ENCODE measurements at regions not wholly inside any gene's neighbourhood (a gene's known extent, or its start where the extent isn't known, plus 50 kb on each side); places are given as distances from the start of the nearest gene placed in this dataset.

- no peak for FAIRE-seq
- H3K79me2 ChIP-seq (ENCODE audit: control insufficient read depth, insufficient read depth, low read length): no peaks in the 10 kb centered on the region
- no peak overlapping the region for H3K4me3 ChIP-seq (ENCODE audit: control insufficient read depth in 2 of 3, extremely low read depth in 1 of 3, insufficient read depth in 2 of 3, low read depth in 1 of 3, low read length in 3 of 3)
- H3K36me3 ChIP-seq (ENCODE audit: control insufficient read depth in 2 of 2, extremely low read depth in 1 of 2, insufficient read depth in 2 of 2, low read length in 2 of 2): no peaks in the 10 kb centered on the region
- no peaks in the 10 kb centered on the region for H3K4me1 ChIP-seq (ENCODE audit: control insufficient read depth, extremely low read depth, insufficient read depth, low read length)
- H3K27ac ChIP-seq (ENCODE audit: control insufficient read depth, insufficient read depth, low read length): no peak overlapping the region
- H3K9me3 ChIP-seq (ENCODE audit: control insufficient read depth, low read depth, low read length): no peaks in the 10 kb centered on the region
- H3K9me1 ChIP-seq (ENCODE audit: control insufficient read depth, extremely low read depth, insufficient read depth, low read length): no peaks in the 10 kb centered on the region
- TF ChIP-seq CTCF (optimal IDR thresholded peaks at IDR 0.05 in 1 of 3, IDR thresholded peaks at IDR 0.05 in 1 of 3, conservative IDR thresholded peaks at IDR 0.05 in 1 of 3; ENCODE audit: extremely low read depth in 1 of 3, insufficient read depth in 2 of 3, low read length in 3 of 3) (no peak), EZH2 (IDR thresholded peaks at IDR 0.05; ENCODE audit: low read length) (no peak)
- no peak overlapping the region for H2AFZ ChIP-seq (ENCODE audit: control insufficient read depth, low read length)
- dilution Hi-C loops (cut with MboI; ENCODE audit: extremely low pct_ligation_motif_present, low sequenced_read_pairs): no loop called here
- no peak overlapping the region for H3K9ac ChIP-seq (ENCODE audit: control insufficient read depth, extremely low read depth, insufficient read depth, low read length)
- no peaks in the 10 kb centered on the region for H4K20me1 ChIP-seq (ENCODE audit: control insufficient read depth, extremely low read depth, insufficient read depth, low read length)
- DNase-seq (ENCODE audit: low read depth, low spot score): no peak
- peaks cover 15% of the 10 kb centered on the region for H3K27me3 ChIP-seq (ENCODE audit: control insufficient read depth, extremely low read depth, insufficient read depth, low read length)
- H3K4me2 ChIP-seq (ENCODE audit: control insufficient read depth, extremely low read depth, insufficient read depth, low read depth, low read length): no peak overlapping the region
These were observed 415.8 kb upstream of the PODXL start for GRCh38 chr7:131972251-131972650.

- dilution Hi-C loops (cut with MboI; ENCODE audit: extremely low pct_ligation_motif_present, low sequenced_read_pairs): no loop called here
- Histone ChIP-seq H4K20me1 (ENCODE audit: control insufficient read depth, extremely low read depth, insufficient read depth, low read length) (no peaks in the 10 kb centered on the region), H3K4me2 (ENCODE audit: control insufficient read depth, extremely low read depth, insufficient read depth, low read depth, low read length) (no peak overlapping the region), H3K4me3 (ENCODE audit: control insufficient read depth in 2 of 3, extremely low read depth in 1 of 3, insufficient read depth in 2 of 3, low read depth in 1 of 3, low read length in 3 of 3) (no peak overlapping the region), H3K4me1 (ENCODE audit: control insufficient read depth, extremely low read depth, insufficient read depth, low read length) (no peaks in the 10 kb centered on the region), H3K9me1 (ENCODE audit: control insufficient read depth, extremely low read depth, insufficient read depth, low read length) (no peaks in the 10 kb centered on the region), H3K27ac (ENCODE audit: control insufficient read depth, insufficient read depth, low read length) (no peak overlapping the region), H3K36me3 (ENCODE audit: control insufficient read depth in 2 of 2, extremely low read depth in 1 of 2, insufficient read depth in 2 of 2, low read length in 2 of 2) (no peaks in the 10 kb centered on the region), H3K27me3 (ENCODE audit: control insufficient read depth, extremely low read depth, insufficient read depth, low read length) (peaks cover 15% of the 10 kb centered on the region), H3K9ac (ENCODE audit: control insufficient read depth, extremely low read depth, insufficient read depth, low read length) (no peak overlapping the region), H2AFZ (ENCODE audit: control insufficient read depth, low read length) (no peak overlapping the region), H3K9me3 (ENCODE audit: control insufficient read depth, low read depth, low read length) (no peaks in the 10 kb centered on the region), H3K79me2 (ENCODE audit: control insufficient read depth, insufficient read depth, low read length) (no peaks in the 10 kb centered on the region)
- TF ChIP-seq EZH2 (IDR thresholded peaks at IDR 0.05; ENCODE audit: low read length) (no peak), CTCF (optimal IDR thresholded peaks at IDR 0.05 in 1 of 3, IDR thresholded peaks at IDR 0.05 in 1 of 3, conservative IDR thresholded peaks at IDR 0.05 in 1 of 3; ENCODE audit: extremely low read depth in 1 of 3, insufficient read depth in 2 of 3, low read length in 3 of 3) (no peak)
- FAIRE-seq (no peak), DNase-seq (ENCODE audit: low read depth, low spot score) (no peak)
These were observed 414.2 kb upstream of the PODXL start for GRCh38 chr7:131970602-131971001.
